Right lobe of liver (tissue), 6 donors: ENCODE measurements at regions not wholly inside any gene's neighbourhood (a gene's known extent, or its start where the extent isn't known, plus 50 kb on each side); places are given as distances from the start of the nearest gene placed in this dataset.
"Not testable (repeated sequence)": the region's sequence is repeated elsewhere in the genome, so short reads cannot be mapped to it uniquely, and the experiment has no call there.

Experiments used
- ATAC-seq, 4 donors: fragments of 200-7000 bp; cut with Tn5 transposase; one replicate each; pipeline ENCODE4 v1.9.1; 2020; ENCODE audit warnings: mild to moderate bottlenecking in 4 of 4, moderate library complexity in 4 of 4
- DNase-seq, 3 donors: peaks; one replicate each; pipeline ENCODE4 v3.0.0-alpha.2; 2020
- H3K27ac ChIP-seq, 3 donors: fragments of 200-600 bp; one replicate each; pipeline ENCODE4 v1.8.0; 2022
- H3K27me3 ChIP-seq, 2 donors: fragments of 200-600 bp; one replicate each; pipeline ENCODE4 v1.8.0; 2022
- H3K36me3 ChIP-seq, 4 donors: fragments of 200-600 bp; sonication (generic) in 1 of 4; one replicate each; pipeline versions ENCODE4 v1.5.1 to v1.8.0; 2017 to 2022; ENCODE audit warnings: control low read depth in 1 of 4
- H3K4me1 ChIP-seq, 4 donors: fragments of 200-600 bp; sonication (generic) in 1 of 4; one replicate each; pipeline versions ENCODE4 v1.5.1 to v1.8.0; 2017 to 2022; ENCODE audit warnings: control low read depth in 1 of 4
- H3K4me3 ChIP-seq, 3 donors: fragments of 200-600 bp; one replicate each; pipeline ENCODE4 v1.8.0; 2022
- H3K9me3 ChIP-seq, 4 donors: fragments of 200-600 bp; sonication (generic) in 1 of 4; one replicate each; pipeline versions ENCODE4 v1.5.1 to v1.8.0; 2017 to 2022; ENCODE audit warnings: control low read depth in 1 of 4
- POLR2A ChIP-seq: fragments of 450-650 bp; IDR thresholded peaks from one replicate; pipeline ENCODE4 v1.6.1; 2017; ENCODE audit warnings: antibody characterized with exemption, mild to moderate bottlenecking
- WGBS: methylation state at CpG from one replicate; pipeline ENCODE4 v1.1.6; 2018; ENCODE audit warnings: low coverage, low lambda C conversion rate; ENCODE audit not compliant: insufficient coverage; ENCODE audit errors: missing lambda C conversion rate; 5-methylcytosine and 5-hydroxymethylcytosine counted together
- intact Hi-C, 2 donors: fragments of 100-400 bp; cut with DNase I; formaldehyde crosslinking; loops; one replicate each; pipeline versions ENCODE4 v1.11.2 to v1.14.1; 2022
- TF ChIP-seq, protein P1 (sequence below), 4 donors: fragments of 200-600 bp in 3 of 4; fragments of 450-650 bp in 1 of 4; IDR thresholded peaks; one replicate each; pipeline versions ENCODE4 v1.5.1 to v1.8.0; 2016 to 2022; ENCODE audit warnings: antibody characterized with exemption in 4 of 4, mild to moderate bottlenecking in 2 of 4
- donor health status: DM: no; HTN: yes; CAD: no.
- donor health status: DM: no; HTN: no; CAD: no.
- donor health status: DM: no; HTN: no; CAD: no.
- donor health status: DM: no; HTN: yes; CAD: no.
- donor health status: DM: no; HTN: yes; CAD: no.

GRCh38 chr11:13137844-13138301 is 128.8 kb downstream of the RASSF10 start:
- TF ChIP-seq POLR2A: no peak
- ATAC-seq (peak in 1 of 4 donors; percentile 19), DNase-seq (no peak)
- no peak overlapping the region for H3K4me3 ChIP-seq
- H3K27ac ChIP-seq: no peak overlapping the region
- no peaks in the 10 kb centered on the region for H3K36me3 ChIP-seq
- H3K9me3 ChIP-seq: no peaks in the 10 kb centered on the region
- intact Hi-C loops: no loop called here
- peaks cover 0 to 12% (median 0%) of the 10 kb centered on the region in 4 donors for H3K4me1 ChIP-seq
- no peaks in the 10 kb centered on the region for H3K27me3 ChIP-seq
- WGBS: 83% methylated on average over 1 of the region's 1 CpG

DNA sequence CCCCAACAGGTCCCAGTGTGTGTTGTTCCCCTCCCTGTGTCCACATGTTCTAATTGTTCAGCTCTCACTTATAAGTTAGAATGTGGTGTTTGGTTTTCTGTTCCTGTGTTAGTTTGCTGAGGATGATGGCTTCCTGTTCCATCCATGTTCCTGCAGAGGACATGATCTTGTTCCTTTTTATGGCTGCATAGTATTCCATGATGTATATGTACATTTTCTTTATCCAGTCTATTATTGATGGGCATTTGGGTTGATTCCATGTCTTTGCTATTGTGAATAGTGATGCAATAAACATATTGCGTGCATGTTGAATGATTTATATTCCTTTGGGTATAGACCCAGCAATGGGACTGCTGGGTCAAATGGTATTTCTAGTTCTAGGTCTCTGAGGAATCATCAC is 130.0 kb downstream of the RASSF10 start:
- H3K27me3 ChIP-seq, intact Hi-C loops, H3K9me3 ChIP-seq, ATAC-seq, H3K36me3 ChIP-seq, H3K4me3 ChIP-seq, DNase-seq, H3K27ac ChIP-seq: not testable (repeated sequence)
- WGBS: 100% methylated on average over 1 of the region's 1 CpG
- peaks cover 0 to 12% (median 0%) of the 10 kb centered on the region in 4 donors for H3K4me1 ChIP-seq

DNA sequence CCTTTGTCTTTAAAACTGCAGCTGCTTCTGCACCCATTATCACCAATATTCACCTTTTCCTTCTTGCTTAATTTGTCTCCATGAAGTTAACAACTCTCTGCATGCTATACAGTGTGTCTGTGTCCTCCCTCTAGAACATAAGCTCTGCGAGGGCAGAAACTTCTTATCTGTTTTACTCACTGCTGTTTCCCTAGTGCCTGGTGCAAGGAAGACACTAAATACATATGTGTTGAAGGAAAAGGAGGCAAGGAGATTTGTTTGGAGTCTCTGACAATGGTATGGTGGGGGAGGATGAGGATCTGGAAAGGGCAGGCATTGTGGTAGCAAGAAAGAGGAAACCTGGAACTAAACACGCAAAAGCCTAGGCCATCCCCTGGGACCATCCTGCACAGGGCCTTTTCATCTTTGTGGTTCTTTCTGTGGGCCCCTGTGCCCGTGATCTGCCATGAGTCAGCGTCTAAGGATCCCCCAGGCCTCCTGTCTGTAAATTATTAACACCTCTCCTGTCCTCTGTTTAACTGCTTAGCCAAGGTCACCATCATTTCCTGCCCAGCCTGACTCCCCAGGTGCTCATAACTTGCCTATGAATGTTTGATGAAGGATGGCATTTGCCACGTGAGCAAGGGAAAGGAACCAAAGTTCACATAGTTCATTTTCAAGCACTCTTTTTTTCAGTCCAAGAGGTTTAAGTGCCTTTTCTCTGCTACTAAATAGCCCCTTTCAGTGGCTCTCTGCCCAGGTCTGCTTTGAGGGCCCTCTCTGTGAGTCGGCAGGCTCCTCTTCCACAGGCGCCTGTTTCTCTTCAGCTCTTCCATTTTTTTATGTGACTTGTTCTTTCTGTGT is 131.1 kb downstream of the RASSF10 start:
- intact Hi-C loops: no loop called here
- Histone ChIP-seq H3K27me3 (no peaks in the 10 kb centered on the region), H3K4me1 (peaks cover 0 to 12% (median 0%) of the 10 kb centered on the region in 4 donors), H3K27ac (no peak overlapping the region), H3K4me3 (no peak overlapping the region), H3K9me3 (no peaks in the 10 kb centered on the region), H3K36me3 (no peaks in the 10 kb centered on the region)
- ATAC-seq (peak; percentile 43 to 96 (median 92)), DNase-seq (peak in 2 of 3 donors; percentile 25 to 46)
- TF ChIP-seq, protein P1, sequence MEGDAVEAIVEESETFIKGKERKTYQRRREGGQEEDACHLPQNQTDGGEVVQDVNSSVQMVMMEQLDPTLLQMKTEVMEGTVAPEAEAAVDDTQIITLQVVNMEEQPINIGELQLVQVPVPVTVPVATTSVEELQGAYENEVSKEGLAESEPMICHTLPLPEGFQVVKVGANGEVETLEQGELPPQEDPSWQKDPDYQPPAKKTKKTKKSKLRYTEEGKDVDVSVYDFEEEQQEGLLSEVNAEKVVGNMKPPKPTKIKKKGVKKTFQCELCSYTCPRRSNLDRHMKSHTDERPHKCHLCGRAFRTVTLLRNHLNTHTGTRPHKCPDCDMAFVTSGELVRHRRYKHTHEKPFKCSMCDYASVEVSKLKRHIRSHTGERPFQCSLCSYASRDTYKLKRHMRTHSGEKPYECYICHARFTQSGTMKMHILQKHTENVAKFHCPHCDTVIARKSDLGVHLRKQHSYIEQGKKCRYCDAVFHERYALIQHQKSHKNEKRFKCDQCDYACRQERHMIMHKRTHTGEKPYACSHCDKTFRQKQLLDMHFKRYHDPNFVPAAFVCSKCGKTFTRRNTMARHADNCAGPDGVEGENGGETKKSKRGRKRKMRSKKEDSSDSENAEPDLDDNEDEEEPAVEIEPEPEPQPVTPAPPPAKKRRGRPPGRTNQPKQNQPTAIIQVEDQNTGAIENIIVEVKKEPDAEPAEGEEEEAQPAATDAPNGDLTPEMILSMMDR (IDR thresholded peaks at IDR 0.05): no peak
- no peak for TF ChIP-seq POLR2A
- WGBS: 36% methylated on average over 5 of the region's 7 CpGs

GRCh38 chr11:13140873-13141655 is 131.9 kb downstream of the RASSF10 start:
- Histone ChIP-seq H3K4me3 (no peak overlapping the region), H3K27ac (no peak overlapping the region), H3K9me3 (no peaks in the 10 kb centered on the region), H3K36me3 (no peaks in the 10 kb centered on the region), H3K4me1 (peaks cover 0 to 12% (median 0%) of the 10 kb centered on the region in 4 donors), H3K27me3 (no peaks in the 10 kb centered on the region)
- no peak for TF ChIP-seq POLR2A
- TF ChIP-seq, protein P1 (IDR thresholded peaks at IDR 0.05): no peak
- intact Hi-C loops: no loop called here
- DNase-seq (no peak), ATAC-seq (peak in 1 of 4 donors; percentile 17)
- WGBS: 100% methylated on average over 4 of the region's 10 CpGs

GRCh38 chr11:13141731-13142709 is 132.9 kb downstream of the RASSF10 start:
- TF ChIP-seq POLR2A: no peak
- TF ChIP-seq, protein P1 (IDR thresholded peaks at IDR 0.05): no peak
- no peaks in the 10 kb centered on the region for H3K9me3 ChIP-seq
- no peaks in the 10 kb centered on the region for H3K27me3 ChIP-seq
- H3K36me3 ChIP-seq: no peaks in the 10 kb centered on the region
- ATAC-seq (no peak), DNase-seq (no peak)
- 64% methylated on average over 24 of the region's 27 CpGs for WGBS
- intact Hi-C loops: no loop called here
- no peak overlapping the region for H3K27ac ChIP-seq
- no peak overlapping the region for H3K4me3 ChIP-seq
- peaks cover 0 to 12% (median 0%) of the 10 kb centered on the region in 4 donors for H3K4me1 ChIP-seq
